SK-N-MC (cell line): ENCODE measurements at regions not wholly inside any gene's neighbourhood (a gene's known extent, or its start where the extent isn't known, plus 50 kb on each side); places are given as distances from the start of the nearest gene placed in this dataset.

ENCODE experiments used
- EZH2 ChIP-seq: fragments of 200-600 bp; sonication (generic); IDR thresholded peaks from one replicate; pipeline ENCODE4 v1.6.1; 2017; ENCODE audit warnings: antibody characterized with exemption
- POLR2AphosphoS5 ChIP-seq: IDR thresholded peaks from 2 replicates; pipeline ENCODE4 v1.6.1; 2012; ENCODE audit warnings: mild to moderate bottlenecking, low read depth, low read length, borderline replicate concordance

DNA sequence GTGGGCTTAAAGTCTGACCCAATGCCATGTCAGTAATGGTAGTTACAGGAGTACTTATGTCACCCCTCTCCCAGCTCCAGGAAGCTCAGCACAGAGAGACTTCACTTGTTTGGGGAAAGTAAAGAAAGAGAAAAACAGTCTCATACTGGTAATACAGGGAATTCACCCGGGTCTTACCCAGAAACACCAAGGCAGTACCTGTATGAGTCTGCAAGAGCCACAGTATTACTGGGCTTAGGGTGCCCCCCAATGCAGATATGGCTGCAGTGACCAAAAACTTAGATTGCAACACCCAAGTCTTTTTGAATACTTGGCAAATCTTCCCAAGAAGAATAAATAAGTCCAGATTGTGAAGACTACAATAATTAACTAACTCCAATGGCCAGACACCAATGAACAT is 622.1 kb downstream of the IGSF11 start:
- TF ChIP-seq POLR2AphosphoS5 (no peak), EZH2 (no peak)
